HT-29 (cell line): ENCODE measurements at regions not wholly inside any gene's neighbourhood (a gene's known extent, or its start where the extent isn't known, plus 50 kb on each side); places are given as distances from the start of the nearest gene placed in this dataset.
"Not testable (repeated sequence)": the region's sequence is repeated elsewhere in the genome, so short reads cannot be mapped to it uniquely, and the experiment has no call there.

ENCODE experiments used
- DNase-seq: peaks from one replicate; pipeline ENCODE4 v3.0.0-alpha.2; 2015; ENCODE audit warnings: low spot score

GRCh38 chr3:164144824-164145223 is 933.5 kb downstream of the SI start:
- no peak for DNase-seq

GRCh38 chr3:164132878-164133277 is 945.4 kb downstream of the SI start:
- no peak for DNase-seq

GRCh38 chr3:164113371-164114332 is 964.6 kb downstream of the SI start:
- DNase-seq = no peak

GRCh38 chr3:164096352-164096751 is 981.9 kb downstream of the SI start:
- no peak for DNase-seq

GRCh38 chr3:164095949-164096348 is 982.3 kb downstream of the SI start:
- DNase-seq = no peak

- DNase-seq = no peak
Measured at GRCh38 chr3:164095279-164095678, 983.0 kb downstream of the SI start.

GRCh38 chr3:164094546-164094945 is 983.8 kb downstream of the SI start:
- no peak for DNase-seq

- no peak for DNase-seq
Measured at GRCh38 chr3:164080208-164080607, 998.1 kb downstream of the SI start.

GRCh38 chr3:164064298-164064697 is 1014.0 kb downstream of the SI start:
- no peak for DNase-seq

- no peak for DNase-seq
Measured at GRCh38 chr3:164060923-164061322, 1017.4 kb downstream of the SI start.

- DNase-seq = no peak
Measured at GRCh38 chr3:164049847-164050246, 1028.4 kb downstream of the SI start.

- DNase-seq = no peak
Measured at GRCh38 chr3:164048451-164048850, 1029.8 kb downstream of the SI start.

- no peak for DNase-seq
Measured at GRCh38 chr3:164040991-164041390, 1037.3 kb downstream of the SI start.

GRCh38 chr3:164030194-164030593 is 1048.1 kb downstream of the SI start:
- DNase-seq = no peak

- DNase-seq = no peak
Measured at GRCh38 chr3:164024786-164025185, 1053.5 kb downstream of the SI start.

- DNase-seq = no peak
Measured at GRCh38 chr3:164023480-164023879, 1054.8 kb downstream of the SI start.

- DNase-seq = no peak
Measured at GRCh38 chr3:164018500-164018899, 1059.8 kb downstream of the SI start.

GRCh38 chr3:164007765-164008164 is 1070.5 kb downstream of the SI start:
- no peak for DNase-seq

- DNase-seq = no peak
Measured at GRCh38 chr3:164004205-164004604, 1074.1 kb downstream of the SI start.

- not testable (repeated sequence) for DNase-seq
Measured at GRCh38 chr3:164003016-164003415, 1075.3 kb downstream of the SI start.

- no peak for DNase-seq
Measured at GRCh38 chr3:163983940-163984339, 1094.4 kb downstream of the SI start.

- DNase-seq = no peak
Measured at GRCh38 chr3:163971861-163972260, 1106.4 kb downstream of the SI start.

- DNase-seq = no peak
Measured at GRCh38 chr3:163957072-163957471, 1121.2 kb downstream of the SI start.
